Liver (tissue), 8 donors: ENCODE measurements at regions not wholly inside any gene's neighbourhood (a gene's known extent, or its start where the extent isn't known, plus 50 kb on each side); places are given as distances from the start of the nearest gene placed in this dataset.

Experiments used
- DNase-seq: peaks from one replicate; pipeline ENCODE4 v3.0.0-alpha.2; 2017; ENCODE audit warnings: low spot score
- H3K27ac ChIP-seq, 2 donors: one replicate each; pipeline ENCODE4 v1.7.0; 2013; ENCODE audit warnings: inconsistent platforms in 2 of 2, low read length in 2 of 2, control low read depth in 1 of 2, low read depth in 1 of 2, mild to moderate bottlenecking in 1 of 2
- H3K27me3 ChIP-seq, 4 donors: one replicate each; pipeline versions ENCODE4 v1.6.1 to v1.7.0; 2013; ENCODE audit warnings: low read length in 3 of 4, inconsistent platforms in 1 of 4, mild to moderate bottlenecking in 1 of 4, moderate library complexity in 1 of 4; ENCODE audit not compliant: control insufficient read depth in 4 of 4, insufficient read depth in 4 of 4
- H3K36me3 ChIP-seq, 4 donors: one replicate each; pipeline versions ENCODE4 v1.6.1 to v1.7.0; 2013; ENCODE audit warnings: low read length in 3 of 4, mild to moderate bottlenecking in 3 of 4, low read depth in 1 of 4, moderate library complexity in 1 of 4; ENCODE audit not compliant: control insufficient read depth in 4 of 4, insufficient read depth in 3 of 4
- H3K4me1 ChIP-seq, 4 donors: one replicate each; pipeline versions ENCODE4 v1.6.1 to v1.7.0; 2013; ENCODE audit warnings: low read length in 3 of 4, mild to moderate bottlenecking in 3 of 4, moderate library complexity in 1 of 4; ENCODE audit not compliant: control insufficient read depth in 4 of 4, insufficient read depth in 4 of 4
- H3K4me3 ChIP-seq, 3 donors: one replicate each; pipeline versions ENCODE4 v1.6.1 to v1.7.0; 2013; ENCODE audit warnings: low read length in 3 of 3, control low read depth in 1 of 3, low read depth in 1 of 3, mild to moderate bottlenecking in 1 of 3
- H3K9ac ChIP-seq, 2 donors: one replicate each; pipeline ENCODE4 v1.7.0; 2013; ENCODE audit warnings: low read length in 2 of 2, mild to moderate bottlenecking in 2 of 2, moderate library complexity in 2 of 2, control low read depth in 1 of 2, low read depth in 1 of 2
- H3K9me3 ChIP-seq, 4 donors: one replicate each; pipeline versions ENCODE4 v1.6.1 to v1.7.0; 2013; ENCODE audit warnings: low read length in 3 of 4; ENCODE audit not compliant: control insufficient read depth in 4 of 4
- CTCF ChIP-seq: fragments of 150-350 bp; IDR thresholded peaks from 2 replicates; pipeline ENCODE4 v1.5.1; 2017; ENCODE audit warnings: improper control_type of control experiment, low read depth, low read length; ENCODE audit not compliant: missing input control
- EGR1 ChIP-seq, 2 donors: IDR thresholded peaks; 2 replicates each; pipeline ENCODE4 v1.6.1; 2016 to 2018; ENCODE audit warnings: antibody characterized with exemption in 2 of 2, low read depth in 2 of 2
- FOXA2 ChIP-seq: IDR thresholded peaks from 2 replicates; pipeline ENCODE4 v1.6.1; 2016; ENCODE audit warnings: antibody characterized with exemption
- GABPA ChIP-seq, 2 donors: IDR thresholded peaks in 1 of 2; conservative IDR thresholded peaks in 1 of 2; 2 replicates each; pipeline ENCODE4 v1.6.1; 2016; ENCODE audit warnings: antibody characterized with exemption in 2 of 2, mild to moderate bottlenecking in 1 of 2, moderate library complexity in 1 of 2
- HNF4A ChIP-seq, 2 donors: conservative IDR thresholded peaks; 2 replicates each; pipeline ENCODE4 v1.6.1; 2016; ENCODE audit warnings: antibody characterized with exemption in 2 of 2, mild to moderate bottlenecking in 2 of 2
- HNF4G ChIP-seq: IDR thresholded peaks from 2 replicates; pipeline ENCODE4 v1.6.1; 2016; ENCODE audit warnings: antibody characterized with exemption
- JUND ChIP-seq, 2 donors: IDR thresholded peaks; 2 replicates each; pipeline ENCODE4 v1.6.1; 2016; ENCODE audit warnings: antibody characterized with exemption in 2 of 2
- MAX ChIP-seq: IDR thresholded peaks from 2 replicates; pipeline ENCODE4 v1.6.1; 2016; ENCODE audit warnings: antibody characterized with exemption
- RAD21 ChIP-seq, 2 donors: IDR thresholded peaks; 2 replicates each; pipeline ENCODE4 v1.6.1; 2016; ENCODE audit warnings: antibody characterized with exemption in 2 of 2, mild to moderate bottlenecking in 2 of 2
- REST ChIP-seq: IDR thresholded peaks from 2 replicates; pipeline ENCODE4 v1.6.1; 2016; ENCODE audit warnings: antibody characterized with exemption, mild to moderate bottlenecking
- RXRA ChIP-seq, 2 donors: IDR thresholded peaks; 2 replicates each; pipeline ENCODE4 v1.6.1; 2017 to 2018; ENCODE audit warnings: antibody characterized with exemption in 2 of 2, mild to moderate bottlenecking in 1 of 2
- SP1 ChIP-seq: IDR thresholded peaks from 2 replicates; pipeline ENCODE4 v1.6.1; 2018; ENCODE audit warnings: antibody characterized with exemption, mild to moderate bottlenecking
- TAF1 ChIP-seq: conservative IDR thresholded peaks from 2 replicates; pipeline ENCODE4 v1.6.1; 2016; ENCODE audit warnings: antibody characterized with exemption, mild to moderate bottlenecking
- YY1 ChIP-seq: IDR thresholded peaks from 2 replicates; pipeline ENCODE4 v1.6.1; 2016; ENCODE audit warnings: antibody characterized with exemption, mild to moderate bottlenecking
- ZBTB33 ChIP-seq: IDR thresholded peaks from 2 replicates; pipeline ENCODE4 v1.6.1; 2016; ENCODE audit warnings: antibody characterized with exemption
- WGBS: extraction: QIAGEN DNeasy Blood & Tissue Kit; methylation state at CpG from one replicate; pipeline ENCODE4 v1.1.7; 2013; 5-methylcytosine and 5-hydroxymethylcytosine counted together
- TF ChIP-seq, protein P1 (sequence below): IDR thresholded peaks from 2 replicates; pipeline ENCODE4 v1.6.1; 2016; ENCODE audit warnings: antibody characterized with exemption
- donor health status: healthy.
- donor health status: healthy.
- donor health status: healthy.
- donor health status: healthy.
- donor health status: healthy.

DNA sequence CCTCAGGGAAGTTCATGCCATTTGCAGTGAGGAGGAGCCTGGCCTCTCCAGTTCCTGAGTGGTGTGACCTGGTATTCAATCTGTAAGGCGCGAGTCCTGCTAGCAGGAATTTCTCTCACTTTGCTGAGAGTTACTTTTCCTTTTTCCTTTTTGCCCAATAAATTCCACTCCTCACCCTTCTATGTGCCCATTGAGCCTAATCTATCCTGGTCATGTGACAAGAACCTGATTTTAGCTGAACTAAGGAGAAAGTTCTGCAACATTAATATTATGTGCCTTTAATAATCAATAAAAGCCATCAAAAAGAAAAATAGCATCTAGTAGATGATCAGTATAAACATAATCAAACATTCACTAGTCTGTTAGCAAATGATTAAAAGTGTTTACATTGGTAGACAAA lies 136.1 kb upstream of the POGK start:
- Histone ChIP-seq H3K9ac (no peak overlapping the region), H3K4me1 (no peaks in the 10 kb centered on the region), H3K27ac (no peak overlapping the region), H3K27me3 (no peaks in the 10 kb centered on the region), H3K9me3 (no peaks in the 10 kb centered on the region), H3K4me3 (no peak overlapping the region), H3K36me3 (no peaks in the 10 kb centered on the region)
- TF ChIP-seq FOXA2 (no peak), HNF4G (no peak), RXRA (IDR thresholded peaks at IDR 0.05) (no peak), MAX (no peak), YY1 (no peak), HNF4A (conservative IDR thresholded peaks at IDR 0.05) (no peak), EGR1 (IDR thresholded peaks at IDR 0.05; ENCODE audit: low read depth in 2 of 2) (no peak), CTCF (no peak)
- 86% methylated on average over 2 of the region's 2 CpGs for WGBS
- DNase-seq, result no peak

DNA sequence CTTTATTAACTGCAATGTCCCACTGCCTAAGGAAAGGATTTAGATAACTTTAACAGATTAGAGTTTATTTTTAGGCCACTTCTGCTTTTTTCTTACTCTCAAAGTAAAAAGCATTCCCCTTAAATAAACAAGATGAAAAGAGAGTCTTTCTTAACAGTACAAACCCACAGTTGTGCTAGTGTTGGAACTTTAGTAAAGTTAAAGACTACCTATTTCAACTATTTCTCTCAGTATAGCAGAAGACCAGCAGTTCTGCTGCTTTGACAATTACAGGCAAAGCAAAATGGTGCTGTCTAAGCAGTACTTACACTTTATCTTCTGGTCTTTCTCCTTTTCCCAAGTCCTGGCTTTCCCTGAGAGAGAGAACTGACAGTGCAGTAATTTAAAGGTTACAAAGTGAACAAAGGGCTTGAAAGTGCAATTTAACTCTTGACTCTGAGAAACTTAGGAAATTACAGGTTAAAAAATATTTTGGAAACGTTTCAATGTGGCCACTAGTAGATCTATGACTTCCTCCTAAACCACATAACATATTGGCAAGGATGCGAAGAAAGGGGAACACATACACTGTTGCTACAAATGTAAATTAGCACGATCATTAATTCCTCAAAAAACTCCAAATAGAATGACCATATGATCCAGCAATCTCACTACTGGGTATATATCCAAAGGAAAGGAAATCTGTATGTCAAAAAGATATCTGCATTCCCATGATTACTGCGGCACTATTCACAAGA lies 135.4 kb upstream of the POGK start:
- H3K27me3 ChIP-seq, result no peaks in the 10 kb centered on the region
- DNase-seq, result no peak
- WGBS, result 54% methylated on average over 4 of the region's 4 CpGs

More for the DNA sequence above, 135.4 kb upstream of the POGK start:
- Histone ChIP-seq H3K9me3 (no peaks in the 10 kb centered on the region), H3K4me3 (no peak overlapping the region), H3K9ac (no peak overlapping the region), H3K36me3 (no peaks in the 10 kb centered on the region), H3K4me1 (no peaks in the 10 kb centered on the region), H3K27ac (no peak overlapping the region)
- TF ChIP-seq HNF4A (conservative IDR thresholded peaks at IDR 0.05) (no peak), ZBTB33 (no peak), GABPA (IDR thresholded peaks at IDR 0.05 in 1 of 2, conservative IDR thresholded peaks at IDR 0.05 in 1 of 2) (no peak), REST (no peak), SP1 (no peak), RAD21 (IDR thresholded peaks at IDR 0.05) (no peak), JUND (IDR thresholded peaks at IDR 0.05) (no peak), TAF1 (no peak), YY1 (no peak), FOXA2 (no peak), MAX (no peak), HNF4G (no peak), CTCF (no peak), EGR1 (IDR thresholded peaks at IDR 0.05; ENCODE audit: low read depth in 2 of 2) (no peak)
- TF ChIP-seq, protein P1, sequence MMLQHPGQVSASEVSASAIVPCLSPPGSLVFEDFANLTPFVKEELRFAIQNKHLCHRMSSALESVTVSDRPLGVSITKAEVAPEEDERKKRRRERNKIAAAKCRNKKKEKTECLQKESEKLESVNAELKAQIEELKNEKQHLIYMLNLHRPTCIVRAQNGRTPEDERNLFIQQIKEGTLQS, result no peak
